HG02588 (cell line): ENCODE measurements at regions not wholly inside any gene's neighbourhood (a gene's known extent, or its start where the extent isn't known, plus 50 kb on each side); places are given as distances from the start of the nearest gene placed in this dataset.

Experiments
- ATAC-seq: cut with Tn5 transposase; IDR thresholded peaks from one replicate; pipeline ENCODE4 v1.9.1; 2021; ENCODE audit warnings: mild to moderate bottlenecking, moderate library complexity; ENCODE audit not compliant: unreplicated experiment

- no peak for ATAC-seq
Measured at GRCh38 chr6:41404182-41404845, 68.9 kb downstream of the NCR2 start.

GRCh38 chr6:41405941-41406727 is 70.7 kb downstream of the NCR2 start:
- no peak for ATAC-seq

GRCh38 chr6:41406728-41407489 is 71.5 kb downstream of the NCR2 start:
- no peak for ATAC-seq

- no peak for ATAC-seq
Measured at GRCh38 chr6:41408576-41408975, 73.2 kb downstream of the NCR2 start.

GRCh38 chr6:41408982-41409381 is 73.6 kb downstream of the NCR2 start:
- no peak for ATAC-seq

- no peak for ATAC-seq
Measured at GRCh38 chr6:41409489-41409888, 74.1 kb downstream of the NCR2 start.

GRCh38 chr6:41411961-41412360 is 76.6 kb downstream of the NCR2 start:
- no peak for ATAC-seq

GRCh38 chr6:41413250-41413649 is 77.8 kb downstream of the NCR2 start:
- ATAC-seq, result no peak

- ATAC-seq, result no peak
Measured at GRCh38 chr6:41416501-41416837, 81.1 kb downstream of the NCR2 start.

GRCh38 chr6:41418741-41419140 is 83.3 kb downstream of the NCR2 start:
- ATAC-seq, result no peak

- no peak for ATAC-seq
Measured at GRCh38 chr6:41419385-41419784, 84.0 kb downstream of the NCR2 start.

GRCh38 chr6:41420186-41420585 is 84.8 kb downstream of the NCR2 start:
- ATAC-seq, result no peak

GRCh38 chr6:41422161-41422560 is 86.8 kb downstream of the NCR2 start:
- no peak for ATAC-seq

- no peak for ATAC-seq
Measured at GRCh38 chr6:41423002-41423401, 87.6 kb downstream of the NCR2 start.

GRCh38 chr6:41424370-41425058 is 89.1 kb downstream of the NCR2 start:
- ATAC-seq, result no peak

GRCh38 chr6:41425511-41425910 is 90.1 kb downstream of the NCR2 start:
- no peak for ATAC-seq

GRCh38 chr6:41426438-41426851 is 91.0 kb downstream of the NCR2 start:
- no peak for ATAC-seq

- no peak for ATAC-seq
Measured at GRCh38 chr6:41426888-41427641, 91.7 kb downstream of the NCR2 start.

GRCh38 chr6:41427642-41428335 is 92.4 kb downstream of the NCR2 start:
- no peak for ATAC-seq
